ENCODE measurements at regions not wholly inside any gene's neighbourhood (a gene's known extent, or its start where the extent isn't known, plus 50 kb on each side); places are given as distances from the start of the nearest gene placed in this dataset.

GRCh38 chr2:155905657-155906056, 426.9 kb downstream of the NR4A2 start:
- ATAC-seq = peak; percentile 61
- TF ChIP-seq ATF6 (CRISPR knock-in tag; IDR thresholded peaks at IDR 0.05) (no peak), E2F4 (CRISPR knock-in tag; IDR thresholded peaks at IDR 0.05; ENCODE audit: borderline replicate concordance, low read depth) (no peak), ZNF232 (CRISPR knock-in tag; IDR thresholded peaks at IDR 0.05) (no peak), ZNF423 (CRISPR knock-in tag; IDR thresholded peaks at IDR 0.05) (no peak), ZNF121 (CRISPR knock-in tag; IDR thresholded peaks at IDR 0.05) (no peak), MYBL2 (CRISPR knock-in tag; IDR thresholded peaks at IDR 0.05) (no peak)
- TF ChIP-seq, protein P1, sequence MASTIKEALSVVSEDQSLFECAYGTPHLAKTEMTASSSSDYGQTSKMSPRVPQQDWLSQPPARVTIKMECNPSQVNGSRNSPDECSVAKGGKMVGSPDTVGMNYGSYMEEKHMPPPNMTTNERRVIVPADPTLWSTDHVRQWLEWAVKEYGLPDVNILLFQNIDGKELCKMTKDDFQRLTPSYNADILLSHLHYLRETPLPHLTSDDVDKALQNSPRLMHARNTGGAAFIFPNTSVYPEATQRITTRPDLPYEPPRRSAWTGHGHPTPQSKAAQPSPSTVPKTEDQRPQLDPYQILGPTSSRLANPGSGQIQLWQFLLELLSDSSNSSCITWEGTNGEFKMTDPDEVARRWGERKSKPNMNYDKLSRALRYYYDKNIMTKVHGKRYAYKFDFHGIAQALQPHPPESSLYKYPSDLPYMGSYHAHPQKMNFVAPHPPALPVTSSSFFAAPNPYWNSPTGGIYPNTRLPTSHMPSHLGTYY (CRISPR knock-in tag; IDR thresholded peaks at IDR 0.05) = no peak
- TF ChIP-seq, protein P2, sequence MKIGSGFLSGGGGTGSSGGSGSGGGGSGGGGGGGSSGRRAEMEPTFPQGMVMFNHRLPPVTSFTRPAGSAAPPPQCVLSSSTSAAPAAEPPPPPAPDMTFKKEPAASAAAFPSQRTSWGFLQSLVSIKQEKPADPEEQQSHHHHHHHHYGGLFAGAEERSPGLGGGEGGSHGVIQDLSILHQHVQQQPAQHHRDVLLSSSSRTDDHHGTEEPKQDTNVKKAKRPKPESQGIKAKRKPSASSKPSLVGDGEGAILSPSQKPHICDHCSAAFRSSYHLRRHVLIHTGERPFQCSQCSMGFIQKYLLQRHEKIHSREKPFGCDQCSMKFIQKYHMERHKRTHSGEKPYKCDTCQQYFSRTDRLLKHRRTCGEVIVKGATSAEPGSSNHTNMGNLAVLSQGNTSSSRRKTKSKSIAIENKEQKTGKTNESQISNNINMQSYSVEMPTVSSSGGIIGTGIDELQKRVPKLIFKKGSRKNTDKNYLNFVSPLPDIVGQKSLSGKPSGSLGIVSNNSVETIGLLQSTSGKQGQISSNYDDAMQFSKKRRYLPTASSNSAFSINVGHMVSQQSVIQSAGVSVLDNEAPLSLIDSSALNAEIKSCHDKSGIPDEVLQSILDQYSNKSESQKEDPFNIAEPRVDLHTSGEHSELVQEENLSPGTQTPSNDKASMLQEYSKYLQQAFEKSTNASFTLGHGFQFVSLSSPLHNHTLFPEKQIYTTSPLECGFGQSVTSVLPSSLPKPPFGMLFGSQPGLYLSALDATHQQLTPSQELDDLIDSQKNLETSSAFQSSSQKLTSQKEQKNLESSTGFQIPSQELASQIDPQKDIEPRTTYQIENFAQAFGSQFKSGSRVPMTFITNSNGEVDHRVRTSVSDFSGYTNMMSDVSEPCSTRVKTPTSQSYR (CRISPR knock-in tag; IDR thresholded peaks at IDR 0.05) = no peak
- TF ChIP-seq, protein P3, sequence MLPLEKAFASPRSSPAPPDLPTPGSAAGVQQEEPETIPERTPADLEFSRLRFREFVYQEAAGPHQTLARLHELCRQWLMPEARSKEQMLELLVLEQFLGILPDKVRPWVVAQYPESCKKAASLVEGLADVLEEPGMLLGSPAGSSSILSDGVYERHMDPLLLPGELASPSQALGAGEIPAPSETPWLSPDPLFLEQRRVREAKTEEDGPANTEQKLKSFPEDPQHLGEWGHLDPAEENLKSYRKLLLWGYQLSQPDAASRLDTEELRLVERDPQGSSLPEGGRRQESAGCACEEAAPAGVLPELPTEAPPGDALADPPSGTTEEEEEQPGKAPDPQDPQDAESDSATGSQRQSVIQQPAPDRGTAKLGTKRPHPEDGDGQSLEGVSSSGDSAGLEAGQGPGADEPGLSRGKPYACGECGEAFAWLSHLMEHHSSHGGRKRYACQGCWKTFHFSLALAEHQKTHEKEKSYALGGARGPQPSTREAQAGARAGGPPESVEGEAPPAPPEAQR (CRISPR knock-in tag; IDR thresholded peaks at IDR 0.05) = no peak
- peaks cover 47% of the 10 kb centered on the region for H3K4me1 Mint-ChIP-seq
- POLR2A ChIA-PET = no interaction called here
- no peaks in the 10 kb centered on the region for H3K36me3 Mint-ChIP-seq
- peaks cover 12% of the 10 kb centered on the region for H3K27me3 Mint-ChIP-seq (ENCODE audit: low read depth)
- DNase-seq (ENCODE audit: low spot score) = no peak
- H3K27ac Mint-ChIP-seq = no peak overlapping the region
- no peak overlapping the region for H3K4me3 Mint-ChIP-seq
- H3K9me3 Mint-ChIP-seq = no peaks in the 10 kb centered on the region
- CTCF ChIA-PET = interaction anchor here (0.7 to 1.0 kb wide), 2 partner anchors 9 to 533 kb away, joined by 3 read pairs; no protein-coding TSS in a partner anchor

DNA sequence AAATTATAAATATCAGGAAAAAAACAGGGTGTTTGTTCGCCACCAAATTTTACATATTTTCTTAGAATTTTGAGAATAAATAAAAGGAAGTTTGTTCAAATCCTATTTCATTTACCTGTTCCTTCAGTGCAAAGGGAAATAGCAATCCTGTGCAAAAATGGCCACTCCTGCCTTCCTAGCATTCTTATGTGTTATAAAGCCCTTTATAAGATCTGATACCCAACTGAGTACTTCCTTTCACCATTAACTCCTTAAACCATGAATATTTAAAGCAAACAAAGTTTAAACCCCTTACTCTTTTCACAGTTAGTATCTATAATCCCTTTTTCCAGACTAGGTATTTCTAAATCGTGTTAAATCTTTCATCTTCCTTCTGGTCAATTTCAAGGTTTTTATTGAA, 427.8 kb downstream of the NR4A2 start:
- ChIA-PET POLR2A (no interaction called here), CTCF (interaction anchor here (0.9 kb wide), 1 partner anchor 532 kb away, joined by 3 read pairs; no protein-coding TSS in a partner anchor)
- Mint-ChIP-seq H3K36me3 (no peaks in the 10 kb centered on the region), H3K27ac (no peak overlapping the region), H3K27me3 (ENCODE audit: low read depth) (peaks cover 12% of the 10 kb centered on the region), H3K9me3 (no peaks in the 10 kb centered on the region), H3K4me3 (peak overlapping the region; percentile 24; the same call in 1 of the 2 replicates), H3K4me1 (peaks cover 57% of the 10 kb centered on the region)
- peak; percentile 72 for ATAC-seq
- no peak for DNase-seq (ENCODE audit: low spot score)
- TF ChIP-seq, protein P4, sequence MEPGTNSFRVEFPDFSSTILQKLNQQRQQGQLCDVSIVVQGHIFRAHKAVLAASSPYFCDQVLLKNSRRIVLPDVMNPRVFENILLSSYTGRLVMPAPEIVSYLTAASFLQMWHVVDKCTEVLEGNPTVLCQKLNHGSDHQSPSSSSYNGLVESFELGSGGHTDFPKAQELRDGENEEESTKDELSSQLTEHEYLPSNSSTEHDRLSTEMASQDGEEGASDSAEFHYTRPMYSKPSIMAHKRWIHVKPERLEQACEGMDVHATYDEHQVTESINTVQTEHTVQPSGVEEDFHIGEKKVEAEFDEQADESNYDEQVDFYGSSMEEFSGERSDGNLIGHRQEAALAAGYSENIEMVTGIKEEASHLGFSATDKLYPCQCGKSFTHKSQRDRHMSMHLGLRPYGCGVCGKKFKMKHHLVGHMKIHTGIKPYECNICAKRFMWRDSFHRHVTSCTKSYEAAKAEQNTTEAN (CRISPR knock-in tag; IDR thresholded peaks at IDR 0.05) = no peak
- TF ChIP-seq, protein P5, sequence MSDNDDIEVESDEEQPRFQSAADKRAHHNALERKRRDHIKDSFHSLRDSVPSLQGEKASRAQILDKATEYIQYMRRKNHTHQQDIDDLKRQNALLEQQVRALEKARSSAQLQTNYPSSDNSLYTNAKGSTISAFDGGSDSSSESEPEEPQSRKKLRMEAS (CRISPR knock-in tag; IDR thresholded peaks at IDR 0.05) = no peak
- no peak for TF ChIP-seq ATF1 (CRISPR knock-in tag; IDR thresholded peaks at IDR 0.05)
- TF ChIP-seq, protein P3 (CRISPR knock-in tag; IDR thresholded peaks at IDR 0.05) = no peak
- TF ChIP-seq CDX4 (CRISPR knock-in tag; IDR thresholded peaks at IDR 0.05; ENCODE audit: borderline replicate concordance) = no peak
- no peak for TF ChIP-seq FOXK1 (CRISPR knock-in tag; IDR thresholded peaks at IDR 0.05)
- TF ChIP-seq FOXJ3 (CRISPR knock-in tag; IDR thresholded peaks at IDR 0.05; ENCODE audit: borderline replicate concordance) = no peak
- TF ChIP-seq ZNF263 (CRISPR knock-in tag; IDR thresholded peaks at IDR 0.05; ENCODE audit: low read depth) = no peak
- no peak for TF ChIP-seq GABPB1 (CRISPR knock-in tag; IDR thresholded peaks at IDR 0.05)
- no peak for TF ChIP-seq ZNF317 (CRISPR knock-in tag; IDR thresholded peaks at IDR 0.05; ENCODE audit: borderline replicate concordance, low read depth)
- TF ChIP-seq, protein P6, sequence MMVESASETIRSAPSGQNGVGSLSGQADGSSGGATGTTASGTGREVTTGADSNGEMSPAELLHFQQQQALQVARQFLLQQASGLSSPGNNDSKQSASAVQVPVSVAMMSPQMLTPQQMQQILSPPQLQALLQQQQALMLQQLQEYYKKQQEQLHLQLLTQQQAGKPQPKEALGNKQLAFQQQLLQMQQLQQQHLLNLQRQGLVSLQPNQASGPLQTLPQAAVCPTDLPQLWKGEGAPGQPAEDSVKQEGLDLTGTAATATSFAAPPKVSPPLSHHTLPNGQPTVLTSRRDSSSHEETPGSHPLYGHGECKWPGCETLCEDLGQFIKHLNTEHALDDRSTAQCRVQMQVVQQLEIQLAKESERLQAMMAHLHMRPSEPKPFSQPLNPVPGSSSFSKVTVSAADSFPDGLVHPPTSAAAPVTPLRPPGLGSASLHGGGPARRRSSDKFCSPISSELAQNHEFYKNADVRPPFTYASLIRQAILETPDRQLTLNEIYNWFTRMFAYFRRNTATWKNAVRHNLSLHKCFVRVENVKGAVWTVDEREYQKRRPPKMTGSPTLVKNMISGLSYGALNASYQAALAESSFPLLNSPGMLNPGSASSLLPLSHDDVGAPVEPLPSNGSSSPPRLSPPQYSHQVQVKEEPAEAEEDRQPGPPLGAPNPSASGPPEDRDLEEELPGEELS (CRISPR knock-in tag; IDR thresholded peaks at IDR 0.05) = no peak
- no peak for TF ChIP-seq NFYB (CRISPR knock-in tag; conservative IDR thresholded peaks at IDR 0.05; ENCODE audit: low read depth)
